ENCODE measurements at regions not wholly inside any gene's neighbourhood (a gene's known extent, or its start where the extent isn't known, plus 50 kb on each side); places are given as distances from the start of the nearest gene placed in this dataset.
"Not testable (repeated sequence)": the region's sequence is repeated elsewhere in the genome, so short reads cannot be mapped to it uniquely, and the experiment has no call there.

DNA sequence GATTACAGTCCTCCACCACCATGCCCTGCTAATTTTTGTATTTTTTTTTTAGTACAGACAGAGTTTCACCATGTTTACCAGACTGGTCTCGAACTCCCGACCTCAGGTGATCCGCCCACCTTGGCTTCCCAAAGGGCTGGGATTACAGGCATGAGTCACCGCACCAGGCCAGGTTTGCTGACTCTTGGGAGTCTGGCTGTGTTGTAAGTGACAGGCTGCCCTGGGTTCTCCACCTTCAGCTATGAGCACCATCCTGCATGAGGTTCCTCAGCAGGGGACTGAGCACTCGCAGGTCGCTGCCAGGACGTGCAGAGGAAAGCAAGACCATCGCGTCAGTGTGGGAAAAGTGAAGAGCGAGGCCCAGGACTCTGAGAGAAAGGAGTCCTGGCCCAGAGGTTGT, 112.6 kb upstream of the NDUFV2 start:
- no peak for DNase-seq (ENCODE audit: low read depth)

- peak; percentile 75 for DNase-seq (ENCODE audit: low read depth)
These were observed 112.0 kb upstream of the NDUFV2 start for GRCh38 chr18:8990276-8991031.

- peak; percentile 52 for DNase-seq (ENCODE audit: low read depth)
These were observed 111.3 kb upstream of the NDUFV2 start for GRCh38 chr18:8991155-8991554.

- not testable (repeated sequence) for DNase-seq (ENCODE audit: low read depth)
These were observed 110.0 kb upstream of the NDUFV2 start for GRCh38 chr18:8992500-8992899.

DNA sequence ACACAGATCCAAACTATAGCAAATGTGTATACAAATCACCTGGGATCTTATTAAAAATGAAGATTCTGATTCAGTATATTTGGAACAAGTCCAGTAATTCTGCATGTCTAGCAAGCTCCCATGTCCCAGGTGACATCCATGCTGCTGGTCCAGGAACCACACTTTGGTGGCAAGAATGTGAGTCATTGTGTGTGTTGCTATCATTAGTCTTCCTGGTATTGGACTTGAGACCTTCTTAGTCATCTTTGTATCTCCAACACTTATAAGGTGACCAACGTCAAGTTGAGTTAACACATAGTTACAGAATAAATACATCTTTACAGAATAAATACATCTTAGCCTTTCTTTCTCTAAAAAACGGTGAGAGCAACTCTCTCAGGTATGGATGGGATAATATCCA, 107.9 kb upstream of the NDUFV2 start:
- DNase-seq (ENCODE audit: low read depth), result peak; percentile 42

DNA sequence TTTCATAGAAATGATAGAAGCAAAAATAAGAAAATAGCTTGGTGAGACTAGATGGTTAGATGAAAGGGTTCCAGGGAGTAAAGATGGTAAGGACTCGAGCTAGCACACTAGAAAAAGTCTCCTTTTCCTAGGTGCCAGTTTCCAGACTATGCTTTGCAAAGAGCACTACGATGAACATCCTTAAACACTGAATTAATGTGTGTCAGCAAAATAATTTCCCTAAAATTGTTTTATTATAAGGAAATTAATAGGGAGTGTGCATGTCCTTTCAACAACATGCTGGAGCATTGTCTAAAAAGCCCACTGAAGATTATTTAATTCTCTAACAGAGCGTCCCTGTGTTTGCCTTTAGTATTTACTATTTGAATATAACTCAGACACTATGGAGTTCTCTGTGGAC, 107.4 kb upstream of the NDUFV2 start:
- DNase-seq (ENCODE audit: low read depth), result no peak

GRCh38 chr18:8996771-8997432, 105.6 kb upstream of the NDUFV2 start:
- DNase-seq (ENCODE audit: low read depth), result no peak

DNA sequence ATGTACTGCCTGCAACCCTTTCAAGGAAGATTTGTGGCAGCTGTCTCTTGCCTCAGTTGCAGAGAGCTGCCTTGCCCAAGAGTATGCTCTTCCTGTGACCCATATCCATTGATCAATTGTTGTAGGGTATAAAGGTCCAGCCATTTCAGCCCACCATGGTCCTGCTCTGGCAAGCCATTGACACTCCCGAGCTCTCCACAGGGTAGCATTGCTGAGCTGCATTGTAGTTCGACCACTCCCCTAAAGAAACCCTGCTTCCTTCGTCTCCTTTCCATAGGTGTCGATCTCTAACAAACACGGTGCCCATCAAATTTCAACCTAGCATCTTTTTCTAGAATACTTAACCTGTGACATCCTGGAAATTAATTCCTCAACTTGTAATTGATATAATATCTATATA, 104.9 kb upstream of the NDUFV2 start:
- no peak for DNase-seq (ENCODE audit: low read depth)

DNA sequence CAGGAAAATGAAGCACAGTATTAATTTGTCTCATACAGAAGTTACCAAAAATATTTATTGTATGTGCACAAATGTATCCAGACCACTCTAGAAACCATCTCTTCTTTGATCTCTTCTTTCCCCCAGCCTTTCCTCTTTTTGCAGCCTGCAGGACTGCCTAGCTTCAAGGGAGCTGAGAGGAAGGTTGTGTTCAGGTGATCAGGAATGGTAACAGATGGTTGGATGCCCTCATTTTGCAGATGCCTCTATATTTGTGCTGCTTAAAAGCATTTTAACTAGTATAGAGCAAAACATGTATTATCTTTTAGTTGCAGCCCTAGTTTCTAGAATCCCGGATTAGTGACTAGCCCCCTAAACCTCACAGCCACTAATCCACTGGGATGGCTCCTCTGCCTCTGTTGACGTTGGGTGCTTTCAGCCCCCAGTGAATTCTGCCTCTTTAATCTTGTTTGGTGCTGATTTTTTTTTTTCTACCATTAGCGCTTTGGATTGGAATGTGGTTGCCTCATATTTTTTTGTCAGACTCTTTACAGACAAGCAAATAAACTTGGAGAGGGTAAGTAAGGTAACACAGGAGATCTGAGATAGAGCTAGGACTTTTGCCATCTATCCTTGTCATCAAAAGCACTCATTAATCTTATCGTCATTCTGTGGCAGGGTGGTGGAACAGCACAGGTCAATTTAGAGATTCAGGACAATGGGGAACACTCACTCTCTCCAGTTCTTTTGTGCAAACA, 103.8 kb upstream of the NDUFV2 start:
- DNase-seq (ENCODE audit: low read depth), result no peak

- DNase-seq (ENCODE audit: low read depth), result no peak
These were observed 102.6 kb upstream of the NDUFV2 start for GRCh38 chr18:8999872-9000271.

DNA sequence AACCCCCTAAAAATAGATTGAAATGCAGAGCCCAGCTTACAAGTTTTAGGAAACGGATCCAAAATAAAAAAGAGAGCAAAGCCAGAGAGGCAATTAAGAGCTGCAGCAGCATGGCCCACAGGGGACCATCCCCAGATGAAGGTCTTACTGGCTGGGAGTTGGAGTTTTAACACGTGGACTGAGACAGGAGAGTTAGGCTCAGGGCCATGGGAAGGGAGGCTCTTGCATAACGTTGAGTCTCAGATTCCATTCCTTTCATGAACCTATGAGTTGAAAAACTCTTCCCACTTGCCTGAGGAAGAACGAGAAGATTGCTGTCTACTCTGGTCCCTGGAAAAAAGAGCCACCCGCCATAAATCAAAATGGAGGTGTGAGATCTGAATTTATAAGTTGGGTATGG, 101.8 kb upstream of the NDUFV2 start:
- DNase-seq (ENCODE audit: low read depth), result no peak

DNA sequence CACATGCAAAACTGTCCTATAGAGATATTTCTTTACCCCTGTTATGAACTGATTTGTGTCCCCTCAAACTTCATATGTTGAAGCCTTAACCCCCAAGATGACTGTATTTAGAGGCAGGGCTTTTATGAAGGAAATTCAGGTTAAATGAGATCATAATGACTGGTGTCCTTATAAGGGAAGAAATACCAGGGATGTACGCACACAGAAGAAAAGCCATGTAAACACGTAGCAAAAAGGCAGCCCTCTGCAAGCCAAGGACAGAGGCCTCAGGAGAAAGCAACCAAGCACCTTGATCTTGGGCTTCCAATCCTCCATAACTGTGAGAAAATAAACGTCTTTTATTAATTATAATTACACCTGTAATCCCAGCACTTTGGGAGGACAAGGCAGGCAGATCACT, 101.3 kb upstream of the NDUFV2 start:
- no peak for DNase-seq (ENCODE audit: low read depth)

DNA sequence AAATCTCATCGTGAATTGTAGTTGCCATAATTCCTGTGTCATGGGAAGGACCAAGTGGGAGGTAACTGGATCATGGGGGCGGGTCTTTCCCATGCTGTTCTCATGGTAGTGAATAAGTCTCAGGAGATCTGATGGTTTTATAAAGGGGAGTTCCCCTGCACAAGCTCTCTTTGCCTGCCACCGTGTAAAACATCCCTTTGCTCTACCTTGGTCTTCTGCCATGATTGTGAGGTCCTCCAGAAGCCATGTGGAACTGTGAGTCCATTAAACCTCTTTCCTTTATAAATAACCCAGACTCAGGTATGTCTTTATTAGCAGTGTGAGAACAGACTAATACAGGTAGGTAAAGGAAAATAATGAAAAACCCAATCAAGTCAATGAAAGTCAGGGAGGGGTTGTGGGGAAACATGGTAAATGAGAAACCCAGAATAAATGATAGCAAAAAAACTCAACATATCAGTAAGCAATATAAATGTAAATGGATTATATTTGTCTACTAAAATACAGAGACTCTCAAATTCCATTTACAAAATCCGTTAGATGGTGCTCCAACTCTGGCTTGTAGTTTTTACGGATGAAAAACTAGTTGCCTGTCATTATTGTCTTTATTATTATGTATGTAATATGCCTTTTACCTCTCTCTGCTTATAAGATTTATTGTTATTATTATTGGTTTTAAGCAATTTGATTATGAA, 98.9 kb upstream of the NDUFV2 start:
- DNase-seq (ENCODE audit: low read depth), result no peak

DNA sequence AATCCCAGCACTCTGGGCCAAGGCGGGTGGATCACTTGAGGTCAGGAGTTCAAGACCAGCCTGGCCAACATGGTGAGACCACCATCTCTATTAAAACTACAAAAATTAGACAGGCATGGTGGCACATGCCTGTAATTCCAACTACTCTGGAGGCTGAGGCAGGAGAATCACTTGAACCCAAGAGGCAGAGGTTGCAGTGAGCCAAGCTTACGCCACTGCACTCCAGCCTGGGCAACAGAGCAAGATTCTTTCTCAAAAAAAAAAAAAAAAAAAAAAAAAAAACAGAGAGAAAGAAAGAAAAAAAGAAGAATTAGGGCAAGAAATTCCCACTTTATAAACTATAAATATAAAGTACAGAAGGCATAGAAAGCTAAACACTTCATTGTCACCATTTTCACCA, 98.2 kb upstream of the NDUFV2 start:
- DNase-seq (ENCODE audit: low read depth), result not testable (repeated sequence)

DNA sequence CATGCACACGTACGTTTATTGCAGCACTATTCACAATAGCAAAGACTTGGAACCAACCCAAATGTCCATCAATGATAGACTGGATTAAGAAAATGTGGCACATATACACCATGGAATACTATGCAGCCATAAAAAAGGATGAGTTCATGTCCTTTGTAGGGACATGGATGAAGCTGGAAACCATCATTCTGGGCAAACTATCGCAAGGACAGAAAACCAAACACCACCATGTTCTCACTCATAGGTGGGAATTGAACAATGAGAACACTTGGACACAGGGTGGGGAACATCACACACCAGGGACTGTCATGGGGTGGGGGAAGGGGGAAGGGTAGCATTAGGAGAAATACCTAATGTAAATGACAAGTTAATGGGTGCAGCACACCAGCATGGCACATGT, 94.8 kb upstream of the NDUFV2 start:
- DNase-seq (ENCODE audit: low read depth), result not testable (repeated sequence)

DNA sequence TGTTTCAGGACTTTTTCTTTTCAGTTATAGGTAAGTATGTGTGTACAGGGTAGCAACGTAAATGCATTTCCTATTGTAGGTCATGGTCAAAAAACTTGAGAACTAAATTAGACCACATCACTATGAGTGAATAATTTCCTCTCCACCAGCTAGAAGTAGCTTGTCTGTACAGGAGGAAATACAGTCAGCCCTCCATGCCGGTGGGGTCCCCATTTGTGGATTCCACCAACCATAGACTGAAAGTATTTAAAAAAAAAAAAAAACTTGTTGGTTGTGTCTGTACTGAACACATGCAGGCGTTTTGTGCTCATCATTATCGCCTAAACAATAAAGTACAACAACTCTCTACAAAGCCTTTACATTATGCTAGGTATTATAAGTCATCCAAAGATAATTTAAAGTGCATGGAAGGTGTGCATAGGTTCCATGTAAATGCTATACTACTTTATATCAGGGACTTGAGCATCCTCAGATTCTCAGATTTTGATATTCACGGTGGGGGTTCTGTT, 94.2 kb upstream of the NDUFV2 start:
- no peak for DNase-seq (ENCODE audit: low read depth)

DNA sequence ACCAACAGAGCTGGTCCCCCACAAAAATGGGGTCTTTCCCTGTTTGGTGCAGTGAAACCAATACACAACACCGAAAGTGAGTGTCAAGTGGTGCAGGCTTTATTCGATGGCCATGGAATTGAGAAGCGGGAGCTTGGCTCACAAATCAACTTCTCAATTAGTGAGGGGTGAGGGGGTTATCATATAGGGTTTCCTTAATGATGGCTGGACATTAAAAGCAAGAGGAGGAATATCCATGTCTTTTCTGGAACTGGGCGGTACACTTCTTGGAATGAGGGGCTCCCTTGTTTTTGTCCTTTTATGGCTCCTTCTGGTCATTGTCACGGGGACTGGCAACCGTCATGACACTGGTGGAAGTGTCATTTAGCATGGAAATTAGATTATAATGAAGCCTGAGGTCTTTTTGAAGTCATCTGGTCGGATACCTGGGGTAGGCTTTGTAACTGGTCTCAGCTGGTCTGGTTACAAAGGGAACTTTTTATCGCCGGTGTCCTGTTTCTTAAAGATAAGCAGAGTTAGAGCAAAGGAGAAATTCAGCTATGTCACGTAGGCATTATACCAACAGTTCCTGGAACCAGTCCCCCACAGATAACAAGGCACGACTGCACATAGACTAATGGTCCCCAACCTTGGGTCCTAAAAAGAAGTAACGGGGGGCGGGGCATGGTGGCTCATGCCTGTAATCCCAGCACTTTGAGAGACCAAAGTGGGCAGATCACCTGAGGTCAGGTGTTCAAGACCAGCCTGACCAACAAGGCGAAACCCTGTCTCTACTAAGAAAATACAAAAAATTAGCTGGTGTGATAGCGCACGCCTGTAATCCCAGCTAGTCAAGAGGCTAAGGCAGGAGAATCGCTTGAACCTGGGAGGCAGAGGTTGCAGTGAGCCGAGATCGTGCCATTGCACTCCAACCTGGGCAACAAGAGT, 93.5 kb upstream of the NDUFV2 start:
- DNase-seq (ENCODE audit: low read depth), result no peak

DNA sequence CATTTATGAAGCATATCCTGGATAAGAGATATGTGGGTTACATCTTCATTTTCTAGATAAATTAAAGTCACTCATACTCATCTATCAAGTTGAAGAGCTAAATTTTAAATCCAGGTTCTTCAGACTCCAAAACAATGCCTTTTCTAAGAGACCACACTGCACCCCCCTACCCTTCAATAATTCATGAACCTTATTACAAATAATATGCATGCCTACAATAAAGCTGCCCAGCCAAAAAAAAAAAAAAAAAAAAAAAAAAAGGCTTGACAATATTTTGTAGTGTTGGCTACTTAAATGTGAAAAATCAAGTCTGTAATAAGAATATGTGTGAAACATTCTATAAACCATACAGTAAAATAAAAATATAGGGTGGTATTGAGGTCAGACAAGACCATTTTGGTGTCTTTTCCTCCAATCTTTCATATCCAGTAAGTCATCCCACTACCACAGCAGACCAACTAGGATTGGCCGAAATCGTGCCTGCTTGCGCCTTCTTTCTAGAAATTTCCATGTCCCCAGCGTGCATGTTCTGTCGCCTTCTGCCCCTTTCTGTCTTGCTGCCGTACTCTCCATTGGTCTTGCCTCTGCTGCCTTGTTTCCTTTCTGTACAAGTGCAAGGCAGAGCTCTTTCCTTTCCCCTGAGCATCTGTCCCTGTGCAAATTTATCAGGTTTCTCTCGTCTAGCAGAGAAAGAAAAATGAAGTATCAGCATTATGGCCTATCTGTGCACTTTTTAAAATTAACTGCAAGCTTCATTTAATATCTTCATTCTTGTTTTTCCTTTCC, 92.6 kb upstream of the NDUFV2 start:
- DNase-seq (ENCODE audit: low read depth), result no peak

DNA sequence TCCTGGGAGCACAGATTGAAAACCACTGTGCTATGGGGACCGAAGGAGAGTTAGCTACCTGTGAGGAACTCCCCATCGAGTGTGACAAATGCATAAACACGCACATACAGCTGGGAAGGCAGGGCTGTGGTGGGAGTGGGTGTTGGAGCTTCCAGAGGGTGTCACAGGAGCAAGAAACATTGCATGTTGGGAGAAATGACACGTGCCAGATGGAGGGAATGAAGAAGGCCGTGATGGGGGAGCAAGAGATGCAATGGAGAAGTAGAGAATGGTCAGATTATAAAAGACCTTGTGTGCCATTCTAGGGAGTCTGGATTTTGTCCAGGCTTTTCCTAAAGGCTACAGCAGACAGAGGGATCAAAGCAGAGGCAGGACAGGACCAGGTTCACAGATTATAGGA, 91.1 kb upstream of the NDUFV2 start:
- DNase-seq (ENCODE audit: low read depth), result no peak

DNA sequence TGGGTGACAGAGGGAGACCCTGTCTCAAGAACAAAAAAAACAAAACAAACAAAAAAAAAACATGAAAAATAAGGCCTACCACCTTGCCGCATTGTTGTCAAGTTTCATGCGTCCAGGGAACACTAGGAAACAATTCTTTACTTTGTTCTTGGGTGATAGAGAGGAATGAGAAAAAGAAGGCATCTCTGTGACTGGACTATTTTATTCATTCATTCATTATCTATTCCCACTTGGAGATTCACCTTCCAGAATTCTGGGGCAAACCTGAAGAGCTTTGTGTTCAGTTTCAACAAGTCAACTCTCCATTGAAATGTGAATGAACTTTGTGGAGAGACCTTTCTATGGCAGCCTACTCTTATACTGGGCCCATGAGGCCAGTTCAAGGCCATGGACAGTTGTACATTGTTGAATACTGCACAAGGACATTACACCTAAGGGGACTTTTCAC, 88.5 kb upstream of the NDUFV2 start:
- DNase-seq (ENCODE audit: low read depth), result no peak

Measured in RPMI7951 (cell line).